Immature natural killer cell (primary cell): ENCODE measurements at regions not wholly inside any gene's neighbourhood (a gene's known extent, or its start where the extent isn't known, plus 50 kb on each side); places are given as distances from the start of the nearest gene placed in this dataset.

Source experiments
- DNase-seq, 3 donors: peaks; one replicate each; pipeline ENCODE4 v3.0.0; 2022; ENCODE audit warnings: mixed read lengths in 1 of 3
- H3K27ac Mint-ChIP-seq, 6 donors: one replicate each; pipeline ENCODE4 v1.8.0; 2020; ENCODE audit warnings: mixed read lengths in 6 of 6, mild to moderate bottlenecking in 5 of 6, inconsistent platforms in 4 of 6, moderate library complexity in 3 of 6
- H3K27me3 Mint-ChIP-seq, 3 donors: one replicate each; pipeline ENCODE4 v1.8.0; 2020 to 2021; ENCODE audit warnings: low read depth in 3 of 3, mild to moderate bottlenecking in 3 of 3, mixed read lengths in 3 of 3, moderate library complexity in 3 of 3, inconsistent platforms in 1 of 3
- H3K36me3 Mint-ChIP-seq, 3 donors: one replicate each; pipeline ENCODE4 v1.8.0; 2020; ENCODE audit warnings: mixed read lengths in 3 of 3, inconsistent platforms in 2 of 3, mild to moderate bottlenecking in 2 of 3
- H3K4me1 Mint-ChIP-seq, 2 donors: one replicate each; pipeline ENCODE4 v1.8.0; 2020; ENCODE audit warnings: inconsistent platforms in 2 of 2, mild to moderate bottlenecking in 2 of 2, mixed read lengths in 2 of 2, moderate library complexity in 1 of 2
- H3K4me3 Mint-ChIP-seq, 5 donors: one replicate each; pipeline ENCODE4 v1.8.0; 2020; ENCODE audit warnings: mild to moderate bottlenecking in 5 of 5, mixed read lengths in 5 of 5, inconsistent platforms in 3 of 5, moderate library complexity in 3 of 5
- H3K9me3 Mint-ChIP-seq, 6 donors: one replicate each; pipeline ENCODE4 v1.8.0; 2020; ENCODE audit warnings: mild to moderate bottlenecking in 6 of 6, mixed read lengths in 6 of 6, inconsistent platforms in 4 of 6, moderate library complexity in 3 of 6

DNA sequence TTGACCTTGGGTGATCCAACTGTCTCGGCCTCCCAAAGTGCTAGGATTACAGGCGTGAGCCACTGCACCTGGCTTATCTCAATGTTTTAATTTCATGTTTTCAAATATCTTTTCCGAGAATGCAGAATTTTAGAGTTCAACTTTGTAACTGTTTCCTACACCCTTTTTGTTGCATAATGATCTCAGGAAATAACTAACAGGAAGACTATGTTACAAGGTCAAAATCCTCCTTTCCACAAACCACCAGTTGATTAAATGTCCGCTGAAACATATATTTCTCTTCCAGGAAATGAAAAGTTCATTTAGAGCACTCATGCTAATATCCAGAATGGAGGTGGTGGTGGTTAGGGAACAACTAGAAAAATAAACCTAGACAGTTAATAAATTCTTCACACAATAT lies 377.8 kb downstream of the PPP4R3C start:
- Mint-ChIP-seq H3K9me3 (peaks cover 0 to 12% (median under 1%) of the 10 kb centered on the region in 6 donors), H3K27ac (no peak overlapping the region), H3K36me3 (no peaks in the 10 kb centered on the region), H3K4me1 (no peaks in the 10 kb centered on the region), H3K27me3 (peaks cover 0 to 2% (median 0%) of the 10 kb centered on the region in 3 donors), H3K4me3 (no peak overlapping the region)
- no peak for DNase-seq

DNA sequence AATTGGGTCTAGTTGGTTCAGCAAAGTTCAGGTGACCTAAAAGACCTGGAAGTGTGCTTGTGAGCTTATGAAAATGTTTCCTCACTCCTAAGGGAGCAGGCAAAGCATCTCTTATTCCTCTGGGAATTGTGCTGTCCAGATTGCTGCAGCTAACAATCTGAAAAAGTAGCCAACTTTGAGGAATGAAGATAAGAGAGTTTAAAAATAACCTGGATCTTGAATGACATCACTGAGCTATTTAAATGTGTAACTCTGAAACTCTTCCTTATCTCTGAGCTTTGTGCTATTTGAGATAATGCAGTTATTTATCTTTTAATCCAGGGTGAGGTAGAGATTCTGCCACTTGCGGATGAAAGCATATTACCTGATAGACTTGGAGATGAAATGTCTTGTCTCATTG lies 384.8 kb downstream of the PPP4R3C start:
- H3K9me3 Mint-ChIP-seq = peaks cover 0 to 9% (median 3%) of the 10 kb centered on the region in 6 donors

DNA sequence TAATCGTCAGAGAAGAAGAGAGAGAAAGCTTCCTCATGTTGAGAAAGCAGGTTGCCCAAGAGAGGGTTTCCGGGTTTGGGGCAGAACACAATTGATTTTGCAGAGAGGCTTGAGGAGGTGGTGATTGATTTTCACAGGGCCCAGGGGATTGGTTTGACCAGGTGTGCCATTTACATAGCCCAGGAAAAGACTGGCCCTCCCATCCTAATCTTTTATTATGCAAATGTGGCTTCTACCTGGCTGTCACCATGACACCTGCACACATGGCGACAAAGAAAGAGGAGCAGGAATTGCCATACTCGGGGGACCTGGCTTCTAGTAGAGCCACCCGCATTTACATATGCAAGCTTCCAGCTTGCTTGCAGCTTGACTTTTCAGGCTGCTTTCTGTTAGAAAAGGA lies 405.3 kb downstream of the PPP4R3C start:
- no peaks in the 10 kb centered on the region for H3K4me1 Mint-ChIP-seq
- DNase-seq = no peak
- no peak overlapping the region for H3K4me3 Mint-ChIP-seq
- H3K27ac Mint-ChIP-seq = no peak overlapping the region
- H3K27me3 Mint-ChIP-seq = peaks cover 0 to 6% (median 0%) of the 10 kb centered on the region in 3 donors
- H3K9me3 Mint-ChIP-seq = peaks cover 0 to 7% (median 3%) of the 10 kb centered on the region in 6 donors
- no peaks in the 10 kb centered on the region for H3K36me3 Mint-ChIP-seq

More for the DNA sequence above, 384.8 kb downstream of the PPP4R3C start:
- Mint-ChIP-seq H3K27ac (no peak overlapping the region), H3K27me3 (peaks cover 0 to 4% (median 0%) of the 10 kb centered on the region in 3 donors), H3K4me1 (no peaks in the 10 kb centered on the region), H3K36me3 (no peaks in the 10 kb centered on the region), H3K4me3 (no peak overlapping the region)
- no peak for DNase-seq

DNA sequence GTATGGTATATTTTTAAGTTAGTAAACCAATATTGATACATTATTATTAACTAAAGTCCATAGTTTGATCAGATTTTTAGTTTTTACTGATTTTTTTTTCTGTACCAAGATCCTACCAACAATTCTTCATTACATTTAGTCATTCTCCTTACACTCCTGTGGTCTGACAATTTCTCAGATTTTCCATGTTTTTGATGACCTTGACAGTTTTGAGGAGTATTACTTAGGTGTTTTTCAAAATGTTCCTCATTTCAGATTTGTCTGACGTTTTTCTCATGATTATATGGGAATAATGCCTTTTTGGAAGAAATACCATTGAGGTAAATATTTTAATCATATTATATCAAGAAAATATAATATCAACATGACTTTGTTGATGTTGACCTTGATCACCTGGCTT lies 423.8 kb downstream of the PPP4R3C start:
- Mint-ChIP-seq H3K36me3 (no peaks in the 10 kb centered on the region), H3K4me3 (no peak overlapping the region), H3K9me3 (peaks cover 0 to 14% (median under 1%) of the 10 kb centered on the region in 6 donors), H3K27ac (no peak overlapping the region), H3K27me3 (peaks cover 0 to 4% (median 0%) of the 10 kb centered on the region in 3 donors), H3K4me1 (no peaks in the 10 kb centered on the region)
- DNase-seq = no peak

DNA sequence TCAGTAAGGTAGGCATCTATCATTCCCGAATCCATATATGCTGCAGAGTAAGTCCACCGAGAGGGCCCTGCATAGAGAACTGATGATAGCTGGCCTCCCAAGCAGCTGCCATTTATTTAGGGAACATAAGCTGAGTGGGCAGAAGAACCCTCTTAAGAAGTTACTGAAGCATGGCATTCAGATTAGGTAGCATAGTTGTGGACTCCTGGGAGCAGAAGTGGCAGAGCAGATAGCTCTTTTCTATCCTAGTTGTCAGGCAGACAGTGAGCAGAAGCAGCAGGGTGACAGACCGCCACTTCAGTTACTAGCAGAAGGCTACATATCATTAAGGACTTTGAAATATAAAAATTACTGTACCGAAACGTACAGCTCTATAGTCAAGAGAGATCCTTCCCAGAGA lies 454.7 kb downstream of the PPP4R3C start:
- H3K27me3 Mint-ChIP-seq = no peaks in the 10 kb centered on the region
- H3K4me1 Mint-ChIP-seq = no peaks in the 10 kb centered on the region
- no peak overlapping the region for H3K27ac Mint-ChIP-seq
- DNase-seq = no peak
- H3K36me3 Mint-ChIP-seq = no peaks in the 10 kb centered on the region
- H3K4me3 Mint-ChIP-seq = no peak overlapping the region
- peaks cover 0 to 16% (median 2%) of the 10 kb centered on the region in 6 donors for H3K9me3 Mint-ChIP-seq

DNA sequence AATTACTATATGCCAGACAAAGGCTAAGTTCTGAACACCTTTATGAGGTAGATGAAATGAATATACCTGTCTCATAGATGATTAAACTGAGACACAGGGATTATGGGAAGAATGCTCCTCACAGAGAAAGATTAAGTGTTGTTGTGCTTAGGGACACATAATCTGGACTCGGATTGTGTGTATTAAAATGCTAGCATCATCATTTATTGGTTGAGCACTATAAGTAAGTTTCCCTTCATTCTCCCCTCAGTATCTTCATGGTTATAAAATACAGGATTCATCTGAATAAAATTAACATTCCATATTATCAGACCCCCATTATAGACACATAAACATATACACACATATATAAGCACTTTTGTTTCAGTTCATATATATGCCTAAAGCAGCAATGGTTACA lies 463.5 kb downstream of the PPP4R3C start:
- DNase-seq = no peak
- Mint-ChIP-seq H3K4me1 (no peaks in the 10 kb centered on the region), H3K27me3 (no peaks in the 10 kb centered on the region), H3K9me3 (peaks cover 11 to 21% (median 14%) of the 10 kb centered on the region in 6 donors), H3K27ac (no peak overlapping the region), H3K36me3 (peaks cover 0 to 4% (median 0%) of the 10 kb centered on the region in 3 donors), H3K4me3 (no peak overlapping the region)

DNA sequence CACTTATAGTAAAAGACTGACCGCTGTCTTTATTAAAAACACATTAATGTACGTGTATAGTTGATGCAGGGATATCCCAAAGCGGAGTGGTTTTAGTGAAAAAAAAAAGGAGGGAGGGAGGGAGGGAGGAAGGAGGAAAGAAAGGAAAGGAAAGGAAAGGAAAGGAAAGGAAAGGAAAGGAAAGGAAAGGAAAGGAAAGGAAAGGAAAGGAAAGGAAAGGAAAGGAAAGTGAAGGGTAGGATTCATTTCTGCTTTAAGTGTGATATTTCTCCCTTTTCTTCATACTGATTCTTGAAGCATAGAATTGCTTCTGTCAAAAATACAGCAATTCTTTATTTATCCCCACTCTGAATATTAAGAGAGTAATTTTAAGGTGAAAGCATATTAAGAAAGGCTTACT lies 504.9 kb downstream of the PPP4R3C start:
- H3K27ac Mint-ChIP-seq = no peak overlapping the region
- no peak for DNase-seq
- H3K9me3 Mint-ChIP-seq = peaks cover 0 to 5% (median 2%) of the 10 kb centered on the region in 6 donors
- no peak overlapping the region for H3K4me3 Mint-ChIP-seq
- peaks cover 0 to 3% (median 0%) of the 10 kb centered on the region in 3 donors for H3K27me3 Mint-ChIP-seq
- H3K4me1 Mint-ChIP-seq = no peaks in the 10 kb centered on the region
- no peaks in the 10 kb centered on the region for H3K36me3 Mint-ChIP-seq

DNA sequence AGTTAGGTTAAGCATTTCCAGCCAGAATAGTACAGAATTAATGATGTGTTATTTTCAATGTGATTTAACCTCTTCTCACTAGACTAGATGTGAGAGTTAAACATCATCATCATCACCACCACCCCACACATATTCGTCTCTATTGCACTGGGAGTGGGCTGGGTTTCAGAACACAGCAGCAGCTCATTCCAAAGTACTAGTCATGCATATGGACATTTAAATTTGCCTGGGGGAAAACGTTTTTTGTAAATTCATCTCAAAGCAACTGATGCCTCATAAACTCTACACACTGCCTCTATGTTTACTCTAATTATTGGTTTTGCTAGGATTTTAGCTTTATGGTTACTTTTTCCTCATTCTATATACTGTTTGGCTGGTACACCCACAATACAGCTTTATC lies 509.1 kb downstream of the PPP4R3C start:
- peaks cover 0 to 9% (median 2%) of the 10 kb centered on the region in 6 donors for H3K9me3 Mint-ChIP-seq
- no peaks in the 10 kb centered on the region for H3K4me1 Mint-ChIP-seq
- H3K27me3 Mint-ChIP-seq = peaks cover 0 to 3% (median 0%) of the 10 kb centered on the region in 3 donors
- H3K4me3 Mint-ChIP-seq = no peak overlapping the region
- no peak for DNase-seq
- H3K27ac Mint-ChIP-seq = no peak overlapping the region
- H3K36me3 Mint-ChIP-seq = no peaks in the 10 kb centered on the region

DNA sequence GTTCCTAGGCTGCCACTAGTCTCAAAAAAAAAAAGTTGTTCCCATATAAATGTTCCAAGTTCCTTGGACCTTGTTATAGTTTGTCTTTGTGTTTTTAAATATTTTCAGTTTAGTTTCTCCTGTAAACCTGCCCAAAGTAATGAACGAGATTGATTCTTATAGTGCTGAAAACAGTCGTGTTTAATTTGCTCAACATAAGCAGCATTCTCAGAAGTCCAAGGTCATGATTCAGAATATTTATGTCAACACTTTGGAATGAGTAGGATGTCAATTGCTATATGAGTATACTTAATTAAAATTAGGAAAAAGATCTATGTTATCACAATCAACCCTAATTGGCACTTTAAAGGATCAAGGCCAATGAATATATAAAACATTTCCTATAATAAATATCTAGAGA lies 510.9 kb downstream of the PPP4R3C start:
- Mint-ChIP-seq H3K4me1 (no peaks in the 10 kb centered on the region), H3K27me3 (no peaks in the 10 kb centered on the region), H3K36me3 (no peaks in the 10 kb centered on the region), H3K9me3 (peaks cover 0 to 15% (median 3%) of the 10 kb centered on the region in 6 donors), H3K4me3 (no peak overlapping the region), H3K27ac (no peak overlapping the region)
- no peak for DNase-seq

DNA sequence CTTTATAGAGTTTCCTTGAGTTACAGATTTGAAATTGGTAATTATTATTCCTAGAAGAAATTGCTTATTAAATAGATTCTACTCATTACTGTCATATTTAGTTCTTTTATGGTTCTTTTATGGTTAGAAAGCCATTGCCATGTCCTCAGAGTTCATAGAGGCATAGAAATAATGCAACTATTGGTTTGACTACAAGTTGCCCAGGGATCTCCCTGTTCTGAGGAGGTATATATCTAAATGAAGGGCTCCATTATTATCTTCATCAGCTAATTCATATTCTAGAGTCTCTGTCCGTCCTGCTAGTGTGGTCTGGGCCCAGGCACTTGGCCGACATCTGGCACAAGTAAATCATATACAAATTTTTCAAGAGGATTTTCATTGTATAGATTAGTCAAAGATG lies 535.7 kb downstream of the PPP4R3C start:
- Mint-ChIP-seq H3K9me3 (peaks cover 0 to 7% (median 2%) of the 10 kb centered on the region in 6 donors), H3K36me3 (no peaks in the 10 kb centered on the region), H3K27me3 (no peaks in the 10 kb centered on the region), H3K4me3 (no peak overlapping the region), H3K27ac (no peak overlapping the region), H3K4me1 (no peaks in the 10 kb centered on the region)
- no peak for DNase-seq

DNA sequence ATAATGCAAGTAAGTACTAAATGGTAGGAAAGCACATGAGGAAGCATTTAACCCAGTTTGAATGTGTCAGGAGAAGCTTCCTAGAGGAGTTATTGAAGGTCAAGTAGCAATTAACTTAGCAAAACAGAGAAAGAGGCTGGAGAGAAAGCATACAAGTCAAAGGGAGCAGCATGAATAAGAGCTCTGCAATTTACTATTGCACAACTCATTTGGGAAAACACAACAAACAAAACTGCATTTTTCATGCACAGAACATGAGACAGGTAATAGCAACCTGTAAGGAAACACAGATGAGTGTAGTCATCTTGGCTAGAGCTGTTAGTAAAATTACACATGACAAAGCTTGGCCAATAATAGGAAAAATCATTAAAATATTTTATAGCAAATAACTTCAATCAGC lies 538.1 kb downstream of the PPP4R3C start:
- H3K4me1 Mint-ChIP-seq = no peaks in the 10 kb centered on the region
- no peaks in the 10 kb centered on the region for H3K36me3 Mint-ChIP-seq

DNA sequence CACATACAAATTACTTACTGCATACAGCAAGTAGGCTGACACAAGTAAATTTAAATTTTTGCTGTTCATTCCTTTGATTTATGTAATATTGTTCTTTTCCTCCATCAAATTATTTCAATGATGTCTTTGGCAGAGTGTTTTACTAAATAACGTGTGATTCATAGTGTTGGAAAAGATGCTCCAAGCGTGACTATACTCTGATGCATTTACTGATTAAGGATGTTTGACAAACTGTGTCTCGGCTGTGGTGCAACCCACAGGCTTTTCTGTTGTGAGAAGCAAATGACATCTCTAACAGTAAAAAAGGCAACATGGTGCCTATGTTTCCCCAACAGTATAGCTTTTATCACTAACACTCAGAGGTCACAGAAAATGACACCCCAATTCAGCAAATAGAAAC lies 540.9 kb downstream of the PPP4R3C start:
- Mint-ChIP-seq H3K4me3 (no peak overlapping the region), H3K36me3 (no peaks in the 10 kb centered on the region)

More for the DNA sequence above, 538.1 kb downstream of the PPP4R3C start:
- H3K4me3 Mint-ChIP-seq = no peak overlapping the region
- H3K27me3 Mint-ChIP-seq = peaks cover 0 to 1% (median 0%) of the 10 kb centered on the region in 3 donors
- H3K27ac Mint-ChIP-seq = no peak overlapping the region
- no peak for DNase-seq
- peaks cover 0 to 4% (median 1%) of the 10 kb centered on the region in 6 donors for H3K9me3 Mint-ChIP-seq

DNA sequence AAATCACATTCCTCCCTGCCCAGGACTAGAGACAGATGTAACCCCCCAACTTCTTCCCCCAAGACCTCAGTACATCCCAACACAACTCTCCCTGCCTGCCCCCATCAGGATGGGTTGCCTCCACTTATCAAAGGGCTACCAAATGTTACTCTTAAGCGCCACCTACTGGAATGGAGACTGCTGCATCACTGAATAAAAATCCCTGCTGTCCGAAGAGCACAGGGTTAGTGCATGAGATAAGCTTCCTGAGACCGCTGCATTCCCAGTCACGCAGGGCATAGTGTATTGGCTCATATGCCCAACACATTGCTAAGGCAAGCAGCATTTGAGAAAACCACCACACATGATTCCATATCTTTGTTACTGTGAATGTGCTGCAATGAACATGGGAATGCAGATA lies 544.5 kb downstream of the PPP4R3C start:
- H3K27ac Mint-ChIP-seq = no peak overlapping the region
- no peaks in the 10 kb centered on the region for H3K36me3 Mint-ChIP-seq
- H3K4me3 Mint-ChIP-seq = no peak overlapping the region
- H3K4me1 Mint-ChIP-seq = no peaks in the 10 kb centered on the region
- DNase-seq = no peak
- peaks cover 0 to 8% (median 1%) of the 10 kb centered on the region in 6 donors for H3K9me3 Mint-ChIP-seq
- peaks cover 0 to 2% (median 2%) of the 10 kb centered on the region in 3 donors for H3K27me3 Mint-ChIP-seq

More for the DNA sequence above, 540.9 kb downstream of the PPP4R3C start:
- H3K27me3 Mint-ChIP-seq = peaks cover 0 to 2% (median 0%) of the 10 kb centered on the region in 3 donors
- H3K9me3 Mint-ChIP-seq = peaks cover 0 to 8% (median 2%) of the 10 kb centered on the region in 6 donors
- H3K27ac Mint-ChIP-seq = no peak overlapping the region
- DNase-seq = no peak
- H3K4me1 Mint-ChIP-seq = no peaks in the 10 kb centered on the region

DNA sequence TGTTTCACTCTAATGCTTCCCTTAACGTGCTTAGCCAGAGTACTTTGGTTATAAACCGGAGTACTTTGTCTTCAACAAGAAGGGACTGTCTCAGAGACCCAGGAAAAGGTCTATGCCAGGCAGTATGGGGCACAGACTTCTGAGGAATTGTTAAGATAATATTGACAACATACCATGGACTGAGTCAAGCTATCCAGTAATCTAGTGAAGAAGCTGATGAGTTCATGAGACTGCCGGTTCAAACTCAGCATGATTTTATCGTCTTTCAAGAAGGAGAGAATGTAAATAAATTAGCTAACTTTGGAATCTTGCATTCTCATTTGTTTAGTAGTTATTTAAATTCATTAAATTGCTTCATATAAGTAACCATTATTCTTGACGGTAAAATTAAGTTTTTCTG lies 546.1 kb downstream of the PPP4R3C start:
- Mint-ChIP-seq H3K27me3 (peaks cover 0 to 5% (median 2%) of the 10 kb centered on the region in 3 donors), H3K4me1 (no peaks in the 10 kb centered on the region), H3K36me3 (no peaks in the 10 kb centered on the region), H3K4me3 (no peak overlapping the region), H3K9me3 (peaks cover 0 to 8% (median 3%) of the 10 kb centered on the region in 6 donors), H3K27ac (no peak overlapping the region)
- no peak for DNase-seq

DNA sequence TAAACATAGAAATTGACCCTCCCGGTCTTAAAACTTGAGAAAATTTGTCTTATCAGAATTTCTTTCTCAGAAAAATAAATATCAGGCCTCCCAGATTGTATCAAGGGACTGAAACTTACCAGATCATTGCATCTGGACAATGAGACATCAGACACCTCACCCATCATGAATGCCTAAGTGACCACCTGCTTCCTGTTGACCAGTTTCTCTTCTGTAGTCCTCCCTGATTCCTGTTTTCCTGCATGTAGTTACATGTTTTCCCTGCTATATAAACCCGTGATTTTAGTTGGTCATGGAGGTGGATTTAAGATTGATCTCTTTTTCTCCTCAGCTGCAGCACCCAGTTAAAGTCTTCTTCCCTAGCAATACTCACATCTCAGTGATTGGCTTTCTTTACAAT lies 548.1 kb downstream of the PPP4R3C start:
- Mint-ChIP-seq H3K27me3 (peaks cover 0 to 3% (median 2%) of the 10 kb centered on the region in 3 donors), H3K4me1 (no peaks in the 10 kb centered on the region)

More for the DNA sequence above, 548.1 kb downstream of the PPP4R3C start:
- Mint-ChIP-seq H3K36me3 (no peaks in the 10 kb centered on the region), H3K27ac (no peak overlapping the region), H3K4me3 (no peak overlapping the region), H3K9me3 (peaks cover 0 to 5% (median 2%) of the 10 kb centered on the region in 6 donors)
- DNase-seq = no peak
